Uterus (tissue), 3 donors: ENCODE measurements at regions not wholly inside any gene's neighbourhood (a gene's known extent, or its start where the extent isn't known, plus 50 kb on each side); places are given as distances from the start of the nearest gene placed in this dataset.

Experiments
- DNase-seq, 2 donors: peaks; one replicate each; pipeline ENCODE4 v3.0.0-alpha.2; 2019 to 2020
- H3K27ac ChIP-seq, 2 donors: fragments of 200-600 bp; sonication (generic); 1 replicate in 1 of 2; 2 replicates in 1 of 2; pipeline ENCODE4 v1.5.1; 2016 to 2018
- H3K27me3 ChIP-seq, 2 donors: fragments of 200-600 bp; sonication (generic); one replicate each; pipeline ENCODE4 v1.5.1; 2018 to 2019; ENCODE audit warnings: control low read depth in 1 of 2
- H3K36me3 ChIP-seq, 2 donors: fragments of 200-600 bp; sonication (generic); one replicate each; pipeline ENCODE4 v1.5.1; 2019; ENCODE audit warnings: control low read depth in 1 of 2
- H3K4me1 ChIP-seq, 2 donors: fragments of 200-600 bp; sonication (generic); one replicate each; pipeline ENCODE4 v1.5.1; 2018 to 2019; ENCODE audit warnings: control low read depth in 1 of 2
- H3K4me3 ChIP-seq, 2 donors: fragments of 200-600 bp; sonication (generic); 1 replicate in 1 of 2; 2 replicates in 1 of 2; pipeline ENCODE4 v1.5.1; 2018 to 2019; ENCODE audit warnings: mild to moderate bottlenecking in 1 of 2
- H3K9me3 ChIP-seq, 2 donors: fragments of 200-600 bp; sonication (generic); one replicate each; pipeline ENCODE4 v1.5.1; 2019; ENCODE audit warnings: control low read depth in 1 of 2
- POLR2A ChIP-seq, 2 donors: fragments of 450-650 bp; IDR thresholded peaks; one replicate each; pipeline ENCODE4 v1.6.1; 2016; ENCODE audit warnings: antibody characterized with exemption in 2 of 2, mild to moderate bottlenecking in 1 of 2, moderate library complexity in 1 of 2
- intact Hi-C: fragments of 100-400 bp; cut with DNase I; formaldehyde crosslinking; loops from one replicate; pipeline ENCODE4 v1.15.1; 2023; ENCODE audit warnings: low total_unique reads
- TF ChIP-seq, protein P1 (sequence below), 4 experiments: fragments of 200-600 bp in 2 of 4; fragments of 450-650 bp in 2 of 4; sonication (generic) in 2 of 4; IDR thresholded peaks; one replicate each; pipeline ENCODE4 v1.5.1; 2016 to 2019; ENCODE audit warnings: antibody characterized with exemption in 4 of 4, mild to moderate bottlenecking in 2 of 4, moderate library complexity in 1 of 4
- donor health status: DM: yes; HTN: yes; CAD: no.

GRCh38 chr4:105060628-105061027 is 86.0 kb upstream of the TET2 start:
- H3K4me1 ChIP-seq = no peaks in the 10 kb centered on the region
- no peak overlapping the region for H3K27ac ChIP-seq
- TF ChIP-seq, protein P1, sequence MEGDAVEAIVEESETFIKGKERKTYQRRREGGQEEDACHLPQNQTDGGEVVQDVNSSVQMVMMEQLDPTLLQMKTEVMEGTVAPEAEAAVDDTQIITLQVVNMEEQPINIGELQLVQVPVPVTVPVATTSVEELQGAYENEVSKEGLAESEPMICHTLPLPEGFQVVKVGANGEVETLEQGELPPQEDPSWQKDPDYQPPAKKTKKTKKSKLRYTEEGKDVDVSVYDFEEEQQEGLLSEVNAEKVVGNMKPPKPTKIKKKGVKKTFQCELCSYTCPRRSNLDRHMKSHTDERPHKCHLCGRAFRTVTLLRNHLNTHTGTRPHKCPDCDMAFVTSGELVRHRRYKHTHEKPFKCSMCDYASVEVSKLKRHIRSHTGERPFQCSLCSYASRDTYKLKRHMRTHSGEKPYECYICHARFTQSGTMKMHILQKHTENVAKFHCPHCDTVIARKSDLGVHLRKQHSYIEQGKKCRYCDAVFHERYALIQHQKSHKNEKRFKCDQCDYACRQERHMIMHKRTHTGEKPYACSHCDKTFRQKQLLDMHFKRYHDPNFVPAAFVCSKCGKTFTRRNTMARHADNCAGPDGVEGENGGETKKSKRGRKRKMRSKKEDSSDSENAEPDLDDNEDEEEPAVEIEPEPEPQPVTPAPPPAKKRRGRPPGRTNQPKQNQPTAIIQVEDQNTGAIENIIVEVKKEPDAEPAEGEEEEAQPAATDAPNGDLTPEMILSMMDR (IDR thresholded peaks at IDR 0.05) = no peak
- no peak for TF ChIP-seq POLR2A (IDR thresholded peaks at IDR 0.05)
- H3K36me3 ChIP-seq = no peaks in the 10 kb centered on the region
- H3K9me3 ChIP-seq = no peaks in the 10 kb centered on the region
- no peak for DNase-seq
- no peaks in the 10 kb centered on the region for H3K27me3 ChIP-seq
- intact Hi-C loops = no loop called here
- H3K4me3 ChIP-seq = no peak overlapping the region

DNA sequence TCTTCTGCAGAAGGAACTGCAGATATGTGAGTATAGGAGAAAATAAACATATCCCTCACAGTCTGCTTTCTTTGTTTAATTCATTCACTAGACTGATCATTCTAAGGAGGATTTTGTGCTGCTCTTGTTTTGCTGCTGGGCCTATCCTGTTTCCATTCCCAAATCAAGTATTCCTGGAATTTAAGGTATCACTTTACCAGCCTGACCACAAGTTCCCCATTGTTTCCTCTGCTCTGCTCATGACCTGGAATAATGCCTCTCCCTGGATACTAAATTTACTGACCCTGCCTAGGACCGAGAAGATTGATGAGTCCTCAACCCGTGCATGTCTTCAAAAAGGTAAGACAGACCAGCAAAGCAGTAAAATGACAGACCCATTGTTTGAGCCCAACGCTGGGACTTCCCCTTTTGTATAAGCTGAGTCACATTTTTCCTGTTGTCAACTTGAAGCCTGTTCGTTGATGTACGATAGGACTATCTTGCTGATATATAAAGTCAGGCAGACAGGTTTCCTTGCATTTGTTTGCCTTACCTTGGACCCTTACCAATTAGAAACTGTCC is 85.5 kb upstream of the TET2 start:
- Histone ChIP-seq H3K36me3 (no peaks in the 10 kb centered on the region), H3K9me3 (no peaks in the 10 kb centered on the region)
- no peak for DNase-seq

GRCh38 chr4:105061731-105062130 is 84.9 kb upstream of the TET2 start:
- Histone ChIP-seq H3K27me3 (no peaks in the 10 kb centered on the region), H3K36me3 (no peaks in the 10 kb centered on the region), H3K4me1 (no peaks in the 10 kb centered on the region), H3K4me3 (no peak overlapping the region), H3K9me3 (no peaks in the 10 kb centered on the region), H3K27ac (no peak overlapping the region)
- DNase-seq = no peak
- intact Hi-C loops = no loop called here
- TF ChIP-seq POLR2A (IDR thresholded peaks at IDR 0.05) = no peak
- TF ChIP-seq, protein P1 (IDR thresholded peaks at IDR 0.05) = no peak

More for the DNA sequence above, 85.5 kb upstream of the TET2 start:
- TF ChIP-seq, protein P1 (IDR thresholded peaks at IDR 0.05) = no peak
- TF ChIP-seq POLR2A (IDR thresholded peaks at IDR 0.05) = no peak
- no peaks in the 10 kb centered on the region for H3K27me3 ChIP-seq
- intact Hi-C loops = no loop called here
- H3K4me3 ChIP-seq = no peak overlapping the region
- no peaks in the 10 kb centered on the region for H3K4me1 ChIP-seq
- no peak overlapping the region for H3K27ac ChIP-seq

DNA sequence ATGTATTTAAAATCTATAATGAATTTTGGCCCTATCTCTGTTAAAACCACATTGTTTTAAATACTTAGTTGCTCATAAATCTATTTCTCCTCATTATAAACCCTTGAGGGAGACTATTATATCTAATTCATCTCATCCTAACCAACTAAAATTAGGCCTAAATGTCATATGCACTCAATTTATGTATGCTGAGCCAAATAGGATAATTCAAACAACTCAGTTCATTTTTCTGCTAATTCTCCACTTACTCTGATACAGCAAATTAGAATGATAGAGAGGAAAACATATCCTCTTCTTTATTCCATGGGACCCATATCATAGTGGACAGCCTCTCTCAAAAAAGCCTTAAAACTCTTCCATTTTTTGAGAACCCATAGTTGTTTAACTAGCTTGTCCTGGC is 80.3 kb upstream of the TET2 start:
- Histone ChIP-seq H3K36me3 (no peaks in the 10 kb centered on the region), H3K9me3 (no peaks in the 10 kb centered on the region), H3K4me3 (no peak overlapping the region), H3K27ac (no peak overlapping the region), H3K4me1 (no peaks in the 10 kb centered on the region), H3K27me3 (no peaks in the 10 kb centered on the region)
- no peak for DNase-seq
- TF ChIP-seq, protein P1 (IDR thresholded peaks at IDR 0.05) = no peak
- no peak for TF ChIP-seq POLR2A (IDR thresholded peaks at IDR 0.05)
- intact Hi-C loops = no loop called here

DNA sequence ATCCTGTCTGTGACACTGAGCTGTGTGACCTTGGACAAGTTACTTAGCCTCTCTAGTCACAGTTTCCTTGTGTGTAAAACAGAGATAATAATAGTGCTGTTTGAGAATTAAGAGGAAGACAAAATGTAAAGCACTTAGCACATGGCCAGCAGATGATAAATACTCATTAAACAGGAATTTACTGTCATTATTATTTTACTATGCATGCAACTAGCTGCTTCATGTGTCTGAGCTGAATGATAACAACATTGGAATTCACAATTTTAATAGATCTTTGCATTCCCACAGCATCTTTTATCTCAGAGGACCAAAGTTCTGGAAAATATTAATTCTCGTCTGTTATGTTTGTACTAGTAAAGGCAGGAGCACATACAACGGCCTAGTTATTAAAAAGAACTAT is 79.2 kb upstream of the TET2 start:
- no peak overlapping the region for H3K27ac ChIP-seq
- no peaks in the 10 kb centered on the region for H3K36me3 ChIP-seq
- H3K27me3 ChIP-seq = no peaks in the 10 kb centered on the region
- no peaks in the 10 kb centered on the region for H3K9me3 ChIP-seq
- TF ChIP-seq, protein P1 (IDR thresholded peaks at IDR 0.05) = no peak
- no peak for TF ChIP-seq POLR2A (IDR thresholded peaks at IDR 0.05)
- intact Hi-C loops = no loop called here
- DNase-seq = no peak
- no peaks in the 10 kb centered on the region for H3K4me1 ChIP-seq
- H3K4me3 ChIP-seq = no peak overlapping the region
